GM23338 (cell line): ENCODE measurements at regions not wholly inside any gene's neighbourhood (a gene's known extent, or its start where the extent isn't known, plus 50 kb on each side); places are given as distances from the start of the nearest gene placed in this dataset.

ENCODE experiments used
- CREB1 ChIP-seq: fragments of 250-450 bp; sonication (Bioruptor Pico); IDR thresholded peaks from 2 replicates; pipeline ENCODE4 v1.5.0; 2020; ENCODE audit warnings: low read depth, mild to moderate bottlenecking, moderate library complexity
- EZH2 ChIP-seq: fragments of 200-600 bp; sonication (generic); IDR thresholded peaks from one replicate; pipeline ENCODE4 v1.8.0; 2017; ENCODE audit warnings: antibody characterized with exemption, mild to moderate bottlenecking, low read depth; ENCODE audit not compliant: unreplicated experiment
- EZH2phosphoT487 ChIP-seq: fragments of 200-600 bp; sonication (generic); IDR thresholded peaks from one replicate; pipeline ENCODE4 v1.8.1; 2018; ENCODE audit warnings: antibody characterized with exemption; ENCODE audit not compliant: unreplicated experiment
- JUNB ChIP-seq: IDR thresholded peaks from one replicate; pipeline ENCODE4 v1.6.1; 2016; ENCODE audit warnings: antibody characterized with exemption; ENCODE audit not compliant: unreplicated experiment
- NANOG ChIP-seq: IDR thresholded peaks from 2 replicates; pipeline ENCODE4 v1.6.1; 2016; ENCODE audit warnings: antibody characterized with exemption, borderline replicate concordance
- POLR2AphosphoS5 ChIP-seq: IDR thresholded peaks from 2 replicates; pipeline ENCODE4 v1.6.1; 2016; ENCODE audit warnings: antibody characterized with exemption, low read depth
- STAT1 ChIP-seq: IDR thresholded peaks from one replicate; pipeline ENCODE4 v1.6.1; 2016; ENCODE audit warnings: antibody characterized with exemption; ENCODE audit not compliant: unreplicated experiment
- ZNF114 ChIP-seq: fragments of 250-450 bp; sonication (Bioruptor Pico); IDR thresholded peaks from 2 replicates; pipeline ENCODE4 v1.5.0; 2020; ENCODE audit warnings: mild to moderate bottlenecking, moderate library complexity
- ZNF331 ChIP-seq: fragments of 250-450 bp; sonication (Bioruptor Pico); IDR thresholded peaks from 2 replicates; pipeline ENCODE4 v1.5.0; 2020; ENCODE audit warnings: low read depth, mild to moderate bottlenecking, moderate library complexity
- ZNF462 ChIP-seq: fragments of 250-450 bp; sonication (Bioruptor Pico); IDR thresholded peaks from 2 replicates; pipeline ENCODE4 v1.5.0; 2020; ENCODE audit warnings: mild to moderate bottlenecking, moderate library complexity
- TF ChIP-seq, protein P1 (sequence below), 2 experiments: fragments of 200-600 bp in 1 of 2; sonication (generic) in 1 of 2; conservative IDR thresholded peaks; 2 replicates each; pipeline versions ENCODE4 v1.5.1 to v1.6.1; 2016 to 2017; ENCODE audit warnings: antibody characterized with exemption in 2 of 2, low read depth in 2 of 2, mild to moderate bottlenecking in 2 of 2, moderate library complexity in 1 of 2
- TF ChIP-seq, protein P2 (sequence below): IDR thresholded peaks from one replicate; pipeline ENCODE4 v1.6.1; 2018; ENCODE audit warnings: antibody characterized with exemption; ENCODE audit not compliant: unreplicated experiment
- TF ChIP-seq, protein P3 (sequence below): IDR thresholded peaks from 2 replicates; pipeline ENCODE4 v1.6.1; 2016; ENCODE audit warnings: antibody characterized with exemption

DNA sequence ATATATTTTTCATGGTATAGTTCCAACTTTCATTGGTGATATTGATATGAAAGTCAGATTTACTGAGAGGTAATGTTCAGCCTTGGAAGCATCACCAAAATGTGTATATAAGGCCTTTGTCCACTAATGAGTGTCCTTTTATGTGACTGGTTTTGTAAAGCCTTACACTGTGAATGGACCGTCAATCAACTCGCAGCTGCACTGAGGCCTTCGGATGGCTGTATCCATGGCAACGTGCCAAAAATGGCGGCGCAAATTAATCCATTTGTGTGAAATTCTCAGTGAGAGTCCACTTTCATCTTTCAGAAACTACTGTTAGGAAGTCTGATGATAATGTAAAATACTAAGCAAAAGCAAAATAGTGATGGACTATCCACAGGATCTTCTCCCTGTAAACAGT is 131.7 kb downstream of the SPCS3 start:
- TF ChIP-seq, protein P1, sequence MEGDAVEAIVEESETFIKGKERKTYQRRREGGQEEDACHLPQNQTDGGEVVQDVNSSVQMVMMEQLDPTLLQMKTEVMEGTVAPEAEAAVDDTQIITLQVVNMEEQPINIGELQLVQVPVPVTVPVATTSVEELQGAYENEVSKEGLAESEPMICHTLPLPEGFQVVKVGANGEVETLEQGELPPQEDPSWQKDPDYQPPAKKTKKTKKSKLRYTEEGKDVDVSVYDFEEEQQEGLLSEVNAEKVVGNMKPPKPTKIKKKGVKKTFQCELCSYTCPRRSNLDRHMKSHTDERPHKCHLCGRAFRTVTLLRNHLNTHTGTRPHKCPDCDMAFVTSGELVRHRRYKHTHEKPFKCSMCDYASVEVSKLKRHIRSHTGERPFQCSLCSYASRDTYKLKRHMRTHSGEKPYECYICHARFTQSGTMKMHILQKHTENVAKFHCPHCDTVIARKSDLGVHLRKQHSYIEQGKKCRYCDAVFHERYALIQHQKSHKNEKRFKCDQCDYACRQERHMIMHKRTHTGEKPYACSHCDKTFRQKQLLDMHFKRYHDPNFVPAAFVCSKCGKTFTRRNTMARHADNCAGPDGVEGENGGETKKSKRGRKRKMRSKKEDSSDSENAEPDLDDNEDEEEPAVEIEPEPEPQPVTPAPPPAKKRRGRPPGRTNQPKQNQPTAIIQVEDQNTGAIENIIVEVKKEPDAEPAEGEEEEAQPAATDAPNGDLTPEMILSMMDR (conservative IDR thresholded peaks at IDR 0.05; ENCODE audit: low read depth in 2 of 2): no peak
- no peak for TF ChIP-seq EZH2
- no peak for TF ChIP-seq NANOG
- TF ChIP-seq, protein P2, sequence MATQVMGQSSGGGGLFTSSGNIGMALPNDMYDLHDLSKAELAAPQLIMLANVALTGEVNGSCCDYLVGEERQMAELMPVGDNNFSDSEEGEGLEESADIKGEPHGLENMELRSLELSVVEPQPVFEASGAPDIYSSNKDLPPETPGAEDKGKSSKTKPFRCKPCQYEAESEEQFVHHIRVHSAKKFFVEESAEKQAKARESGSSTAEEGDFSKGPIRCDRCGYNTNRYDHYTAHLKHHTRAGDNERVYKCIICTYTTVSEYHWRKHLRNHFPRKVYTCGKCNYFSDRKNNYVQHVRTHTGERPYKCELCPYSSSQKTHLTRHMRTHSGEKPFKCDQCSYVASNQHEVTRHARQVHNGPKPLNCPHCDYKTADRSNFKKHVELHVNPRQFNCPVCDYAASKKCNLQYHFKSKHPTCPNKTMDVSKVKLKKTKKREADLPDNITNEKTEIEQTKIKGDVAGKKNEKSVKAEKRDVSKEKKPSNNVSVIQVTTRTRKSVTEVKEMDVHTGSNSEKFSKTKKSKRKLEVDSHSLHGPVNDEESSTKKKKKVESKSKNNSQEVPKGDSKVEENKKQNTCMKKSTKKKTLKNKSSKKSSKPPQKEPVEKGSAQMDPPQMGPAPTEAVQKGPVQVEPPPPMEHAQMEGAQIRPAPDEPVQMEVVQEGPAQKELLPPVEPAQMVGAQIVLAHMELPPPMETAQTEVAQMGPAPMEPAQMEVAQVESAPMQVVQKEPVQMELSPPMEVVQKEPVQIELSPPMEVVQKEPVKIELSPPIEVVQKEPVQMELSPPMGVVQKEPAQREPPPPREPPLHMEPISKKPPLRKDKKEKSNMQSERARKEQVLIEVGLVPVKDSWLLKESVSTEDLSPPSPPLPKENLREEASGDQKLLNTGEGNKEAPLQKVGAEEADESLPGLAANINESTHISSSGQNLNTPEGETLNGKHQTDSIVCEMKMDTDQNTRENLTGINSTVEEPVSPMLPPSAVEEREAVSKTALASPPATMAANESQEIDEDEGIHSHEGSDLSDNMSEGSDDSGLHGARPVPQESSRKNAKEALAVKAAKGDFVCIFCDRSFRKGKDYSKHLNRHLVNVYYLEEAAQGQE: no peak
- no peak for TF ChIP-seq POLR2AphosphoS5
- TF ChIP-seq EZH2phosphoT487: no peak
- TF ChIP-seq ZNF114 (CRISPR knock-in tag): no peak
- no peak for TF ChIP-seq STAT1
- TF ChIP-seq, protein P3, sequence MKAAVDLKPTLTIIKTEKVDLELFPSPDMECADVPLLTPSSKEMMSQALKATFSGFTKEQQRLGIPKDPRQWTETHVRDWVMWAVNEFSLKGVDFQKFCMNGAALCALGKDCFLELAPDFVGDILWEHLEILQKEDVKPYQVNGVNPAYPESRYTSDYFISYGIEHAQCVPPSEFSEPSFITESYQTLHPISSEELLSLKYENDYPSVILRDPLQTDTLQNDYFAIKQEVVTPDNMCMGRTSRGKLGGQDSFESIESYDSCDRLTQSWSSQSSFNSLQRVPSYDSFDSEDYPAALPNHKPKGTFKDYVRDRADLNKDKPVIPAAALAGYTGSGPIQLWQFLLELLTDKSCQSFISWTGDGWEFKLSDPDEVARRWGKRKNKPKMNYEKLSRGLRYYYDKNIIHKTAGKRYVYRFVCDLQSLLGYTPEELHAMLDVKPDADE: no peak
- TF ChIP-seq CREB1 (CRISPR knock-in tag): no peak
- no peak for TF ChIP-seq JUNB
- no peak for TF ChIP-seq ZNF331 (CRISPR knock-in tag)
- no peak for TF ChIP-seq ZNF462 (CRISPR knock-in tag)
